ENCODE measurements at regions not wholly inside any gene's neighbourhood (a gene's known extent, or its start where the extent isn't known, plus 50 kb on each side); places are given as distances from the start of the nearest gene placed in this dataset.

- no peak for DNase-seq (ENCODE audit: low spot score)
Measured at GRCh38 chr14:99032759-99033158, 239.2 kb downstream of the BCL11B start.

GRCh38 chr14:99033951-99034350, 238.0 kb downstream of the BCL11B start:
- Mint-ChIP-seq H3K36me3 (ENCODE audit: low read depth, unreplicated experiment) (no peaks in the 10 kb centered on the region), H3K4me1 (ENCODE audit: unreplicated experiment) (peaks cover 3% of the 10 kb centered on the region), H3K4me3 (ENCODE audit: unreplicated experiment) (no peak overlapping the region), H3K9me3 (ENCODE audit: unreplicated experiment) (no peaks in the 10 kb centered on the region), H3K27me3 (ENCODE audit: unreplicated experiment) (peaks cover 1% of the 10 kb centered on the region), H3K27ac (ENCODE audit: unreplicated experiment) (no peak overlapping the region)
- no peak for TF ChIP-seq CTCF (IDR thresholded peaks at IDR 0.05; ENCODE audit: unreplicated experiment)
- no peak for DNase-seq (ENCODE audit: low spot score)

More at GRCh38 chr14:99032759-99033158, 239.2 kb downstream of the BCL11B start:
- Mint-ChIP-seq H3K4me3 (ENCODE audit: unreplicated experiment) (no peak overlapping the region), H3K27ac (ENCODE audit: unreplicated experiment) (no peak overlapping the region), H3K9me3 (ENCODE audit: unreplicated experiment) (no peaks in the 10 kb centered on the region), H3K27me3 (ENCODE audit: unreplicated experiment) (peaks cover 1% of the 10 kb centered on the region), H3K36me3 (ENCODE audit: low read depth, unreplicated experiment) (no peaks in the 10 kb centered on the region), H3K4me1 (ENCODE audit: unreplicated experiment) (peaks cover 3% of the 10 kb centered on the region)
- no peak for TF ChIP-seq CTCF (IDR thresholded peaks at IDR 0.05; ENCODE audit: unreplicated experiment)

- H3K36me3 Mint-ChIP-seq (ENCODE audit: low read depth, unreplicated experiment), result no peaks in the 10 kb centered on the region
- DNase-seq (ENCODE audit: low spot score), result no peak
- H3K9me3 Mint-ChIP-seq (ENCODE audit: unreplicated experiment), result no peaks in the 10 kb centered on the region
- H3K4me1 Mint-ChIP-seq (ENCODE audit: unreplicated experiment), result peaks cover 3% of the 10 kb centered on the region
- no peak for TF ChIP-seq CTCF (IDR thresholded peaks at IDR 0.05; ENCODE audit: unreplicated experiment)
- no peak overlapping the region for H3K27ac Mint-ChIP-seq (ENCODE audit: unreplicated experiment)
- peaks cover 1% of the 10 kb centered on the region for H3K27me3 Mint-ChIP-seq (ENCODE audit: unreplicated experiment)
- no peak overlapping the region for H3K4me3 Mint-ChIP-seq (ENCODE audit: unreplicated experiment)
Measured at GRCh38 chr14:99034711-99035171, 237.3 kb downstream of the BCL11B start.

- Mint-ChIP-seq H3K27ac (ENCODE audit: unreplicated experiment) (no peak overlapping the region), H3K4me1 (ENCODE audit: unreplicated experiment) (peaks cover 3% of the 10 kb centered on the region)
- TF ChIP-seq CTCF (IDR thresholded peaks at IDR 0.05; ENCODE audit: unreplicated experiment), result no peak
Measured at GRCh38 chr14:99035268-99035667, 236.7 kb downstream of the BCL11B start.

GRCh38 chr14:99035712-99036610, 236.0 kb downstream of the BCL11B start:
- no peaks in the 10 kb centered on the region for H3K9me3 Mint-ChIP-seq (ENCODE audit: unreplicated experiment)
- no peak for TF ChIP-seq CTCF (IDR thresholded peaks at IDR 0.05; ENCODE audit: unreplicated experiment)
- H3K4me1 Mint-ChIP-seq (ENCODE audit: unreplicated experiment), result peaks cover 3% of the 10 kb centered on the region
- peaks cover 3% of the 10 kb centered on the region for H3K27me3 Mint-ChIP-seq (ENCODE audit: unreplicated experiment)
- H3K4me3 Mint-ChIP-seq (ENCODE audit: unreplicated experiment), result no peak overlapping the region
- H3K36me3 Mint-ChIP-seq (ENCODE audit: low read depth, unreplicated experiment), result no peaks in the 10 kb centered on the region
- peak; percentile 38 for DNase-seq (ENCODE audit: low spot score)
- H3K27ac Mint-ChIP-seq (ENCODE audit: unreplicated experiment), result no peak overlapping the region

More at GRCh38 chr14:99035268-99035667, 236.7 kb downstream of the BCL11B start:
- H3K36me3 Mint-ChIP-seq (ENCODE audit: low read depth, unreplicated experiment), result no peaks in the 10 kb centered on the region
- DNase-seq (ENCODE audit: low spot score), result no peak
- H3K4me3 Mint-ChIP-seq (ENCODE audit: unreplicated experiment), result no peak overlapping the region
- H3K27me3 Mint-ChIP-seq (ENCODE audit: unreplicated experiment), result peaks cover 2% of the 10 kb centered on the region
- H3K9me3 Mint-ChIP-seq (ENCODE audit: unreplicated experiment), result no peaks in the 10 kb centered on the region
